Coronary artery (tissue), 2 donors: ENCODE measurements at regions not wholly inside any gene's neighbourhood (a gene's known extent, or its start where the extent isn't known, plus 50 kb on each side); places are given as distances from the start of the nearest gene placed in this dataset.

Source experiments
- DNase-seq: peaks from one replicate; pipeline ENCODE4 v3.0.0-alpha.2; 2017; ENCODE audit warnings: low spot score
- H3K27ac ChIP-seq, 2 donors: fragments of 200-600 bp; sonication (generic); one replicate each; pipeline ENCODE4 v1.5.1; 2016 to 2019
- H3K4me3 ChIP-seq: fragments of 200-600 bp; sonication (generic); 2 replicates; pipeline ENCODE4 v1.5.1; 2016; ENCODE audit warnings: mild to moderate bottlenecking, moderate library complexity
- TF ChIP-seq, protein P1 (sequence below): fragments of 200-600 bp; sonication (generic); IDR thresholded peaks from one replicate; pipeline ENCODE4 v1.5.1; 2019; ENCODE audit warnings: antibody characterized with exemption

GRCh38 chr17:34130544-34130943 lies 124.5 kb upstream of the CCL2 start:
- TF ChIP-seq, protein P1, sequence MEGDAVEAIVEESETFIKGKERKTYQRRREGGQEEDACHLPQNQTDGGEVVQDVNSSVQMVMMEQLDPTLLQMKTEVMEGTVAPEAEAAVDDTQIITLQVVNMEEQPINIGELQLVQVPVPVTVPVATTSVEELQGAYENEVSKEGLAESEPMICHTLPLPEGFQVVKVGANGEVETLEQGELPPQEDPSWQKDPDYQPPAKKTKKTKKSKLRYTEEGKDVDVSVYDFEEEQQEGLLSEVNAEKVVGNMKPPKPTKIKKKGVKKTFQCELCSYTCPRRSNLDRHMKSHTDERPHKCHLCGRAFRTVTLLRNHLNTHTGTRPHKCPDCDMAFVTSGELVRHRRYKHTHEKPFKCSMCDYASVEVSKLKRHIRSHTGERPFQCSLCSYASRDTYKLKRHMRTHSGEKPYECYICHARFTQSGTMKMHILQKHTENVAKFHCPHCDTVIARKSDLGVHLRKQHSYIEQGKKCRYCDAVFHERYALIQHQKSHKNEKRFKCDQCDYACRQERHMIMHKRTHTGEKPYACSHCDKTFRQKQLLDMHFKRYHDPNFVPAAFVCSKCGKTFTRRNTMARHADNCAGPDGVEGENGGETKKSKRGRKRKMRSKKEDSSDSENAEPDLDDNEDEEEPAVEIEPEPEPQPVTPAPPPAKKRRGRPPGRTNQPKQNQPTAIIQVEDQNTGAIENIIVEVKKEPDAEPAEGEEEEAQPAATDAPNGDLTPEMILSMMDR, result no peak
- no peak overlapping the region for H3K4me3 ChIP-seq
- peak; percentile 29 for DNase-seq
- no peak overlapping the region for H3K27ac ChIP-seq

DNA sequence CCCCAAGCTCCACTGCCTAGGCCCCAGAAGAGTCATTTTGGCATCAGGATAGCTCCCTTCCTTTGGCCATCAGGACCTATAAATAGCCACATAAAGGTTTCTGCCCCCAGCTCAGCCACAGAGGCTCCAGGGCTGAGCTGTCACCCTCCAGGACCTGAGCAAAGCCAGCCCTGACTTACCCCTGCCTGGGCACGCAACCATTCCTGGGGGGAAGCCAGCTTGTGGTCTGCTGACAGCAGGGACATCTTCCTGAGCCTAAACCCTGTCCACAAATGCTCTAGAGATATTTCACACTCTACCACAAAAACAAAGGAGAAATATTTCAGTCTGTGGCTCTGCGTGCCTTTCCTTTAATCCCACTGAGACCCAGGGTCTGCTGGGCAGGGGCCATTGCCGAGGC lies 123.7 kb upstream of the CCL2 start:
- TF ChIP-seq, protein P1, result no peak
- peak; percentile 59 for DNase-seq
- no peak overlapping the region for H3K4me3 ChIP-seq
- no peak overlapping the region for H3K27ac ChIP-seq

DNA sequence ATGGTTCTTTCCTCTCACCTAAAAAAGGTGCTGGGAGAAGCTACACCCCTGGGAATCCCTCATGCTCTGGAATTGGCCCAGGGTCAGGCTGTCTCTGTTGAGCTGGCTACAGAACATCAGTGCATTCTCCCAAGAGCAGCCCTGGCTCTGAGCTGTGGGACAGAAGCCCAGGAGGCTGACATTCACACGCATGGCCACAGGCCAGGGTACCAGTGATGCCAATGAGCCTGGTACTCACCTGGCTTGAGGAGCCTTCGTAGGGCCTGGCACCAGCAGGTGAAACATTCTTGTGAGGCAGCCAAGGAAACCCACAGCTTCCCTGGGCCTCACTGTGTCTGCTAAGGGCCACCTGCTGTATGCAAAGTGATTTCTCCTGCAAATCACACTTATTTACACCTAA lies 121.7 kb upstream of the CCL2 start:
- H3K4me3 ChIP-seq, result no peak overlapping the region
- TF ChIP-seq, protein P1, result no peak
- peak; percentile 50 for DNase-seq

GRCh38 chr17:34135841-34136240 lies 119.2 kb upstream of the CCL2 start:
- TF ChIP-seq, protein P1, result no peak
- H3K27ac ChIP-seq, result no peak overlapping the region
- DNase-seq, result no peak

More for the DNA sequence above, 121.7 kb upstream of the CCL2 start:
- no peak overlapping the region for H3K27ac ChIP-seq

GRCh38 chr17:34140006-34140405 lies 115.1 kb upstream of the CCL2 start:
- TF ChIP-seq, protein P1, result no peak
- DNase-seq, result no peak

More at GRCh38 chr17:34135841-34136240, 119.2 kb upstream of the CCL2 start:
- H3K4me3 ChIP-seq, result no peak overlapping the region

GRCh38 chr17:34141590-34141989 lies 113.5 kb upstream of the CCL2 start:
- DNase-seq, result peak; percentile 19
- H3K4me3 ChIP-seq, result no peak overlapping the region
- H3K27ac ChIP-seq, result no peak overlapping the region
- TF ChIP-seq, protein P1, result no peak

More at GRCh38 chr17:34140006-34140405, 115.1 kb upstream of the CCL2 start:
- no peak overlapping the region for H3K4me3 ChIP-seq
- H3K27ac ChIP-seq, result no peak overlapping the region

- TF ChIP-seq, protein P1, result no peak
- Histone ChIP-seq H3K4me3 (no peak overlapping the region), H3K27ac (no peak overlapping the region)
- DNase-seq, result peak; percentile 12
Measured at GRCh38 chr17:34143430-34143829, 111.7 kb upstream of the CCL2 start.
